H9 (cell line): ENCODE measurements at regions not wholly inside any gene's neighbourhood (a gene's known extent, or its start where the extent isn't known, plus 50 kb on each side); places are given as distances from the start of the nearest gene placed in this dataset.

Experiments
- DNase-seq: peaks from one replicate; pipeline ENCODE4 v3.0.0-alpha.2; 2017
- H2AFZ ChIP-seq: one replicate; pipeline ENCODE4 v1.6.1; 2013; ENCODE audit warnings: mild to moderate bottlenecking, low read length, control low read depth, moderate library complexity
- H2AK5ac ChIP-seq: 2 replicates; pipeline ENCODE4 v1.6.1; 2013; ENCODE audit warnings: low read length, control low read depth, mixed read lengths; ENCODE audit not compliant: insufficient read length
- H2BK120ac ChIP-seq: one replicate; pipeline ENCODE4 v1.6.1; 2013; ENCODE audit warnings: low read depth, mild to moderate bottlenecking, low read length, control low read depth, inconsistent platforms; ENCODE audit not compliant: poor library complexity, severe bottlenecking
- H2BK12ac ChIP-seq: 2 replicates; pipeline ENCODE4 v1.6.1; 2013; ENCODE audit warnings: low read length, control low read depth, mixed read lengths, low read depth; ENCODE audit not compliant: insufficient read length
- H2BK15ac ChIP-seq: 2 replicates; pipeline ENCODE4 v1.6.1; 2013; ENCODE audit warnings: low read depth, low read length, control low read depth
- H2BK20ac ChIP-seq: one replicate; pipeline ENCODE4 v1.6.1; 2013; ENCODE audit warnings: low read depth, mild to moderate bottlenecking, low read length, control low read depth, inconsistent platforms; ENCODE audit not compliant: poor library complexity, severe bottlenecking
- H2BK5ac ChIP-seq: 2 replicates; pipeline ENCODE4 v1.6.1; 2013; ENCODE audit warnings: low read length, control low read depth, mixed read lengths; ENCODE audit not compliant: insufficient read length
- H3K14ac ChIP-seq: 2 replicates; pipeline ENCODE4 v1.6.1; 2013; ENCODE audit warnings: low read length, control low read depth; ENCODE audit not compliant: insufficient read depth
- H3K18ac ChIP-seq: 2 replicates; pipeline ENCODE4 v1.6.1; 2013; ENCODE audit warnings: low read depth, mild to moderate bottlenecking, mixed read lengths, low read length, control low read depth; ENCODE audit not compliant: insufficient read length
- H3K23ac ChIP-seq: 2 replicates; pipeline ENCODE4 v1.6.1; 2013; ENCODE audit warnings: low read length, control low read depth, mixed read lengths, low read depth; ENCODE audit not compliant: insufficient read length
- H3K23me2 ChIP-seq: 2 replicates; pipeline ENCODE4 v1.6.1; 2013; ENCODE audit warnings: low read depth, mild to moderate bottlenecking, mixed read lengths, low read length, control low read depth; ENCODE audit not compliant: insufficient read length, poor library complexity, severe bottlenecking
- H3K27ac ChIP-seq: 2 replicates; pipeline ENCODE4 v1.5.1; 2013; ENCODE audit warnings: low read length, control low read depth, mixed read lengths, low read depth; ENCODE audit not compliant: insufficient read length
- H3K27me3 ChIP-seq: 2 replicates; pipeline ENCODE4 v1.6.1; 2013; ENCODE audit warnings: low read length, control low read depth, inconsistent platforms; ENCODE audit not compliant: insufficient read depth
- H3K4ac ChIP-seq: 2 replicates; pipeline ENCODE4 v1.6.1; 2013; ENCODE audit warnings: low read depth, mild to moderate bottlenecking, control low read depth, inconsistent platforms, low read length, moderate library complexity
- H3K4me1 ChIP-seq: 2 replicates; pipeline ENCODE4 v1.6.1; 2013; ENCODE audit warnings: low read length, control low read depth, inconsistent platforms; ENCODE audit not compliant: insufficient read depth
- H3K4me2 ChIP-seq: 2 replicates; pipeline ENCODE4 v1.6.1; 2013; ENCODE audit warnings: low read length, control low read depth, mixed read lengths; ENCODE audit not compliant: insufficient read length, insufficient read depth
- H3K56ac ChIP-seq: 2 replicates; pipeline ENCODE4 v1.6.1; 2013; ENCODE audit warnings: low read depth, mild to moderate bottlenecking, mixed read lengths, low read length, control low read depth; ENCODE audit not compliant: insufficient read length
- H3K79me1 ChIP-seq: 2 replicates; pipeline ENCODE4 v1.6.1; 2013; ENCODE audit warnings: low read depth, mild to moderate bottlenecking, moderate library complexity, low read length, control low read depth, inconsistent platforms; ENCODE audit not compliant: insufficient read depth, poor library complexity, severe bottlenecking
- H3K79me2 ChIP-seq: 2 replicates; pipeline ENCODE4 v1.6.1; 2013; ENCODE audit warnings: low read length, control low read depth, inconsistent platforms; ENCODE audit not compliant: insufficient read depth
- H3K9ac ChIP-seq: 2 replicates; pipeline ENCODE4 v1.6.1; 2013; ENCODE audit warnings: low read length, control low read depth, mixed read lengths; ENCODE audit not compliant: insufficient read length; ENCODE audit errors: extremely low read depth
- H3K9me3 ChIP-seq: one replicate; pipeline ENCODE4 v1.6.1; 2013; ENCODE audit warnings: low read depth, low read length, inconsistent platforms; ENCODE audit not compliant: control insufficient read depth
- H3T11ph ChIP-seq: one replicate; pipeline ENCODE4 v1.6.1; 2013; ENCODE audit warnings: mild to moderate bottlenecking, low read length, control low read depth, inconsistent platforms
- H4K20me1 ChIP-seq: one replicate; pipeline ENCODE4 v1.6.1; 2013; ENCODE audit not compliant: control insufficient read depth, insufficient read length, insufficient read depth
- H4K5ac ChIP-seq: 2 replicates; pipeline ENCODE4 v1.6.1; 2013; ENCODE audit warnings: low read depth, mild to moderate bottlenecking, mixed read lengths, low read length, control low read depth; ENCODE audit not compliant: insufficient read length
- H4K8ac ChIP-seq: replicated peaks from 2 replicates; pipeline ENCODE4 v1.6.1; 2013; ENCODE audit warnings: low read length, control low read depth, mixed read lengths, low read depth; ENCODE audit not compliant: insufficient read length
- H4K91ac ChIP-seq: 2 replicates; pipeline ENCODE4 v1.6.1; 2013; ENCODE audit warnings: low read depth, mild to moderate bottlenecking, moderate library complexity, mixed read lengths, low read length, control low read depth; ENCODE audit not compliant: insufficient read length
- H3K27ac Mint-ChIP-seq, 3 experiments: 2 replicates in 2 of 3; 3 replicates in 1 of 3; pipeline ENCODE4 v1.8.0; 2020 to 2021; ENCODE audit warnings: mixed read lengths in 3 of 3, mild to moderate bottlenecking in 1 of 3, moderate library complexity in 1 of 3
- H3K27me3 Mint-ChIP-seq: 2 replicates; pipeline ENCODE4 v1.8.0; 2021; ENCODE audit warnings: low read depth, mild to moderate bottlenecking, moderate library complexity, mixed read lengths
- H3K36me3 Mint-ChIP-seq, 3 experiments: 2 replicates in 2 of 3; 3 replicates in 1 of 3; pipeline ENCODE4 v1.8.0; 2020 to 2021; ENCODE audit warnings: low read depth in 3 of 3, mixed read lengths in 3 of 3; ENCODE audit not compliant: insufficient read depth in 1 of 3
- H3K4me1 Mint-ChIP-seq, 2 experiments: 2 replicates each; pipeline ENCODE4 v1.8.0; 2020; ENCODE audit warnings: mixed read lengths in 2 of 2
- H3K4me3 Mint-ChIP-seq, 2 experiments: 2 replicates in 1 of 2; 3 replicates in 1 of 2; pipeline ENCODE4 v1.8.0; 2020 to 2021; ENCODE audit warnings: mild to moderate bottlenecking in 2 of 2, mixed read lengths in 2 of 2, moderate library complexity in 1 of 2
- H3K9me3 Mint-ChIP-seq, 2 experiments: 2 replicates in 1 of 2; 3 replicates in 1 of 2; pipeline ENCODE4 v1.8.0; 2020; ENCODE audit warnings: mild to moderate bottlenecking in 2 of 2, mixed read lengths in 2 of 2, moderate library complexity in 1 of 2
- CTCF ChIP-seq: fragments of 200-600 bp; sonication (generic); conservative IDR thresholded peaks from 3 replicates; pipeline ENCODE4 v1.8.0; 2021; ENCODE audit warnings: antibody characterized with exemption, mild to moderate bottlenecking
- WGBS: extraction: QIAGEN DNeasy Blood & Tissue Kit; methylation state at CpG from one replicate; pipeline ENCODE4 v1.1.7; 2013; ENCODE audit warnings: missing lambda C conversion rate, low lambda C conversion rate, mixed read lengths; ENCODE audit not compliant: insufficient read length; ENCODE audit errors: extremely low coverage; 5-methylcytosine and 5-hydroxymethylcytosine counted together

DNA sequence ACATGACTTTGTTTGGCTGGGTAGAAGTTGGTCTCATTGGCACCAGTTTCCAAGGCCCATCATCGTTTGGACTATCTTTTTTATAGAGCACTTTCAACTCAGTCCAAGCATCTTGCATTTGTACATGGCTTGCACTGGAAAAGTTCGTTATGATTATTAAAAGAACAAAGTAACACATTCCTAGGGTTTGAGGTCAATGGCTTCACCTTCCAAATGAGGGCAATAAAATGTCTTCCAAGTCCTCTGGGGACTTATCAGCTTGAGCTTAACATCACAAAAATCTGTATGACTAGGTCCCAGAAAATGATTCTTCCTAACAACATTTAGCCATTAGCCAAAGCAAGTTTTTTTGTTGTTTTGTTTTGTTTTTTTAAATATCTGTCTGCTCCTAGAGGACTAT is 610.8 kb downstream of the LMO4 start:
- Histone ChIP-seq H3K23ac (no peak overlapping the region), H3K9ac (no peak overlapping the region), H2AK5ac (no peak overlapping the region), H4K8ac (no peak overlapping the region), H3K56ac (no peak overlapping the region), H3K27me3 (no peaks in the 10 kb centered on the region), H3T11ph (no peak overlapping the region), H2BK12ac (no peak overlapping the region), H3K27ac (no peak overlapping the region), H4K91ac (no peak overlapping the region), H3K4me2 (no peak overlapping the region), H4K20me1 (no peaks in the 10 kb centered on the region), H3K4me1 (no peaks in the 10 kb centered on the region; the same call in 1 of the 2 replicates), H3K79me2 (no peaks in the 10 kb centered on the region), H3K9me3 (no peaks in the 10 kb centered on the region), H3K23me2 (no peaks in the 10 kb centered on the region), H3K14ac (no peak overlapping the region), H3K18ac (no peak overlapping the region), H2BK120ac (no peak overlapping the region), H2AFZ (no peak overlapping the region), H4K5ac (no peak overlapping the region), H3K79me1 (no peaks in the 10 kb centered on the region), H3K4ac (no peak overlapping the region), H2BK20ac (no peak overlapping the region), H2BK15ac (no peak overlapping the region), H2BK5ac (no peak overlapping the region)
- no peak for TF ChIP-seq CTCF
- Mint-ChIP-seq H3K27me3 (peaks cover 4% of the 10 kb centered on the region; the same call in 1 of the 2 replicates), H3K27ac (no peak overlapping the region), H3K4me1 (peaks cover 27 to 30% of the 10 kb centered on the region in 2 experiments), H3K36me3 (peaks cover 0 to 7% (median 0%) of the 10 kb centered on the region in 3 experiments; a peak in 3 of 7 replicates), H3K4me3 (no peak overlapping the region), H3K9me3 (no peaks in the 10 kb centered on the region)
- no peak for DNase-seq
- WGBS = no CpG with 5 or more reads among the region's 2 CpGs
